HG02973 (cell line): ENCODE measurements at regions not wholly inside any gene's neighbourhood (a gene's known extent, or its start where the extent isn't known, plus 50 kb on each side); places are given as distances from the start of the nearest gene placed in this dataset.

Experiments used
- ATAC-seq: cut with Tn5 transposase; IDR thresholded peaks from one replicate; pipeline ENCODE4 v1.9.1; 2021; ENCODE audit warnings: moderate library complexity; ENCODE audit not compliant: unreplicated experiment

DNA sequence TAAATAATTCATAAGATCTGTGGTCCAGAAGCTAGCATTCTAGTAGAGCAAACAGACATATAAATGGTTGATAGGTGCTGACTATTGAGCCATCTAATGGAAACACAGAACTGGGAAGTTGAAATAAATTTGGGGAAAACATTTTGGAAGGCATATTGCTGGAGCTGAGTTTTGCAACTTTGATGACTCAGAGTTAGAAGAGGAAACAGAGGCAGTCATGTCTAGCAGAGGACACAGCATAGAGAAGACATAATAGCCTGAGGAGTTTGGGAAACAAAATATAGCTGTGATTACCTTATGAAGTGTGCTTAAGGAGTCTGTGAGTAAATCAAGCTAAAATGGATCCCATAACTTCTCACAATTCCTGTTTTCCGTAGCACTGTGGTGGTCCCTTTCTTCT is 86.9 kb upstream of the FLRT2 start:
- no peak for ATAC-seq

DNA sequence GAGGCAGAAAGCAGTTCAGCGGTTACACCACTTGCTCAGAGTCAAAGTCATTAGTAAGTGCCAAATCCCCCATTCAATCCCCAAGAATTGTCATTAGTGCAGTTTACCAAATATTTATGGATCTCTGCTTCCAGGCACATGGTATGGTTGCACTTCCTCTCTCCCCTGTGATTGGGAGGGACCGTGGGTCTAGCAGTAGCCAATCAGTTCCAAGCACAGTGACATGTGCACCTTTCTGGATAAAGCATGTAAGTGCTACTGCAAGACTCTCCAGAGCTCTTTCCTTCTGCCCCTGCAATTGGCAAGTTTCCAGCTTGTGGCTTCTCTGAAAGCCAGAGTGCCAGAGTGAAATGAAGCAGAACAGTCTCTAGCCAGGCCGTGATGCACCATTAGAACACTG is 85.3 kb upstream of the FLRT2 start:
- ATAC-seq, result no peak

DNA sequence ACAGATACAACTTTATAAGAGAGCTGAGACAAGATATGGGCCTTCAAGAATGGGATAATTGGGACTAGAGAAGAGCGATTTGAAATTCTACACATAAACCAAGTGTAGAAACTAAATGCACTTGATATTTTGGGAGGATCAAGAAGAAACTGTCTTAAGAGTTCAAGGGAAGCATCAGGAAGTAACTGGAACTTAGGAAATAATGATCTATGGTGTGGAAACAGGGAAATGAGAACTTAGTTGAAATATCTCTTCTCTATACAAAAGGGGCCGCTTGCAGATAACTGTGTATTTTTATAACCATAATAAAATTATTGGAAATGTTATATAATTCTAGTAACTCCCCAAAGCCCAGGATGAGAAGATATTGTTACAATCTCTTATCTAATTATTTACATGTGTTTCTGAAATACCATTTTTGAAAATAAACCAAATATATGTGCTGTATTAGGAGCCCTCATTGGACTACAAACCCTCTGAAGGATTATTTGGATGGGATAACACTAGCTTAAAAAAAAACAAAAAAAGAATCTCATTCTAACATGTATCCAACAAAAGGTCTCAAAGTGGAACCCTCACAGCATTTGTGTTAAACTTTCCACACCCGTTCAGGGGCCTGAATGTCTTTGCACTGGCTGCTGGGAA is 84.7 kb upstream of the FLRT2 start:
- ATAC-seq, result no peak

DNA sequence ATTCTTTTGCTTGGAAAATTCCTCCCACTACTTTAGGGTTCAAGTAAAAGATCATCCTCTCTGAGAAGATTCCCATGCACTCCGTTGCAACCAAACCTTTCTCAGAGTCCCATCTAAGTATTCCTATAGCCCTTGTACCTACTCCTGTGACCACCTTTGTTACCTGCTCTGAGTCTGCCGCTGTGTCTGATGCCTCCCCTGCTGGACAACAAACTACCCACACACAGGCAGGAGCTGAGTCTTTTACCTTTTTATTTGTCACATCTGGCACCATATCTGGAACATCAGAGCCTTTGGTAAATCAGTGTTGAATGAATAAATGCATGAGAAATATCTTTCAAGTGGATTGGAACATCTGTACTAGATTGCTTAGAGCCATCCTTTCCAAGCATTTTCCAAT is 82.1 kb upstream of the FLRT2 start:
- no peak for ATAC-seq

DNA sequence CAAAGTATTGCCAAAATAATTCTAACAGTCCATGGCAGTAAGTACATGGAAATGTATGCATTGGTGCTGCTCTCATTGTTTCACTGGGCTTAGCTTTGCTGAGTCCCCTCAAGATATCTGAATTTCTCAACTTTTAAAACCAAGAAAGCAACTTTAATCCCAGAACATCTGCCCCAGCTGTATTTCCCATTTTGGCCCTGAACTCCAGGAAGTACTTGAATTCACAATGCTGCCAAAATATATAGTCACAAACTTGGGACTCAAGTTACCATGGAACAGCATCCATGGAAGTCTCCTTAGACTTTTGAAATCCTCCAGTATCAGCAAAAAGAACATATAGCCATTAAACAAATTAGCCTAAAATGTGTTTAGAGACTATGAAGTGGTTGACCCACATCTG is 78.5 kb upstream of the FLRT2 start:
- ATAC-seq, result no peak

DNA sequence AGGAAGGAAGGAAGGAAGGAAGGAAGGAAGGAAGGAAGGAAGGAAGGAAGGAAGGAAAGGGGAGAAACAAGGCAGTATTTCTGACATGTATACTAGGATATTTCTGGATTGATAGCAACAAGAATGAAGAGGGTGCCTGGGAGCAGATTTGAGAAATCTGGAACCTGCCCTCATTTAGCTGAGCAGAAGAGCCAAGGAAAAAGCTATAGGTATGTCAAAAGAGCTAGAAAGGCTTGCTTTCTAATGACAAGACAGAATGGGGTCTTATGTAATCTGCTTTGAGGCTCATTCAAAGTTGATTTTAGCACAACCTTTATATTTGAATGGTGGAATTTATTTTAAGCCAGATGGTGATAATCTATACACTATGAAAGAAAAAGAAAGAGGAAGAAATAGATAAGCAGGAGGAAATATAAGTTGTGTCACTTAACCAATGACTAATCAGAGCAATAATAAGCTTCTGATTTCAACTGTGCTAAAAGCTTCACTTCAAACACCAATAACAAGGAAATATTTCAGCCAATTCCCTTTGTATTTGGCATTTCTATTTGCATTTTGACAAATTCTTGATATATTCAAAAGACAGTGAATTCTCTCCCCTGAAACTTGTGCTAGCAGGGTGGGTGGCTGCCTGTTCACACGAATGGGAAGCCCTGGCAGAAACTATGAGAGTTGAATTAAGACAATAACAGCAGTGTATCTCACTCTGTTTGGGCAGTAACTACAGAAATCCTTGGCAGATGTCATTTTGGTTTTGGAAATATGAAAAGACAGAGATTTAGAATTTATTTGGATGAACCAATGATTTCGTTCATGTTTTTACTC is 76.3 kb upstream of the FLRT2 start:
- ATAC-seq, result no peak

DNA sequence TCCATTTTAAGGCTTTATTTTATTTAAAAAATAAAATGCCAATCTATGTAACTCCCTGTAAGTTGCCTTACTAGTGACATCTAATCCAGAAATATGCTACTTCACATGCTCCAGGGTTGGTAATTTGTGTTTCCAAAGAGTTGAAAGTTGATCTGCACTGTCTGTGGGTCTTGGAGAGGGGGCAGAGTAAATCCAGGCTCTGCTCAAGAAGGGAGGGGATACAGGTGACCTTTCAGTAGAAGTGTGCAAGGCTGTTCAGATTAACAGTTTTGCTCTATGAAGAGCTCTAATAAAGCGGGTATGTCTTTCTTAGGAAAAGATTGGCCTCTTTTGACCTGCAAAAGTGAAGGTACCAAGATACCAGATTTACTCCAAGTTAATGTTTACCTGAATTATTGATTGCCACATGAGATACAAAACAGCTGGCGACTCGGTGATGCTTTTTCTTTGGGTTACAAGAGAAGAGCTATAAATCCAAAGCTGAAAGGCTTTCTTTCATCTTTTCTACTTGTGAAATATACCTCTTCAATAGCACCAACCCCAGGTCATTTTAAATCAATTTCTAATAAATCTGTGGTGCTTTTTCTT is 75.6 kb upstream of the FLRT2 start:
- ATAC-seq, result no peak

DNA sequence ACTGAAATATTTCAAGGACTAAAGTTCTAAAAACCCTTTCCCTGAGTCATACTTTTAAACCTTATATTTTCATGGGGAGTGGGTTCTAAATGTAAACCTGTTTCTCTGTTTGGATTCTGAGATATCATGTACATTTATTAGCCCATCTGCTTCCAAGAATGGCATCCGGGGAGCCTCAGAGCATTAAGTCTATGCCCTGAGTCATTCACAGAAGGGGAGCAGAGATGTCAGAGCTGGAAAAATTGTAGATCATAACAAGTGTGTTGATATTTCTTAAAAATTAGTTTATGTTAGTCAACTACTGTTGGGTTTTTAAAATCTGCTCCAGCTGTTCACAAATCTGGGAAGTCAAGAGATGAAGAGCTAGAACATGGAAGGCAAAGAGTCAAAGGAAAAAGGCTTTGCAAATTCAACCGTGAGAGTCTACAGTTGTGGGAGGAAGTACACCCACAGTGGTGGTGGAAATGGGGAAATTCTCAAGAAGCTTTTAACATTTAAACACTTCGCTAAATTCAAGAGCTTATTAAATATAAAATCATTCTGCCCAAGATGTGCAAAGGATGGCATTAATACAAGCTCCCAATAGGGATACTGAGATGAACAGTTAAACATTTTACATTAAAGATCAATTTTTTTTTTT is 70.5 kb upstream of the FLRT2 start:
- no peak for ATAC-seq

DNA sequence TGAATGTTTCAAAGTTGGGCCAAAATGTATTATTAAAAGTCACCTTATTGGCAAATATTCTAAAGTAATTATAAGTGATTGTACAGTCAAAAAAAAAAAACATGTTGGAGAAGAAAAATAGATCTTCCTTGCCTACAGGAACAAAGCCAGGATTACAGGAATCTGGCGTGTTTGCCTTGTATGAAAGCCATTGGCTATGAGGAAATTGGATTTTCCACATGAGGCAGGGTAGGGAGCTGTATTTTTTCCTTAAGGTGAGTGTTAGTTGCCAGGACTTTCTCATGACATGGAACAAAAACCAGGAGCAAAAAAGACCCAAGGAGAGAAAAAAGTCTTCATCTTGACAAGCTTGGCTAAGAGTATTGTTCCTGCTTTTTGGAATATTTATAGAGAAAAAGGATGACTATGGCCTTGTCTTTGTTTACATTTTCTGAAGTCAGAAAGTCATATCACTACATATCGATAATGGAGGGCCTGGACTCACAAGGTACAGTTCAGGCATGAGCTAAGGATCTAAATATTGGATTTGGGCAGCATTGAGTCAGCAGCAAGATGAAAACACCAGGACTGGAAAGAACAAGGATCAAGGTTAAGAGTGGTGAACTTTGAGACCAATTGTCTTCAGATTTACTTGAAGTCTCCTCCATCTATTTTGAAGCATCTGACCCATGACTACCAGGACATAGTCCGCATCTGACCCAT is 68.4 kb upstream of the FLRT2 start:
- ATAC-seq, result no peak

DNA sequence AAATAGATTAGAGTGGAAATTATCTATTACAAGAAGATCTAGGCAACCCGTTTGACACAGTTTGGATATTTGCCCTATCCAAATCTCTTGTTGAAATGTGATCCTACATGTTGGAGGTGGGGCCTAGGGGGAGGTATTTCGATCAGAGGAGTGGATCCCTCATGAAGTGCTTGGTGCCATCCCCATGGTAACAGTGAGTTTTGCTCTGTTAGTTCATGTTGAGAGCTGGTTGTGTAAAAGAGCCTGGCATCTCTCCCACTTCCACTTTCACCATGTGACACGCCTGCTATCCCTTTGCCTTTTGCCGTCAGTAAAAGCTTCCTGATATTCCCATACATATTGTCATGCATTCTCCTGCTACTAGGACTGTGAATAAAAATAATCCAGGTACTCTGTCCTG is 66.4 kb upstream of the FLRT2 start:
- ATAC-seq, result no peak

DNA sequence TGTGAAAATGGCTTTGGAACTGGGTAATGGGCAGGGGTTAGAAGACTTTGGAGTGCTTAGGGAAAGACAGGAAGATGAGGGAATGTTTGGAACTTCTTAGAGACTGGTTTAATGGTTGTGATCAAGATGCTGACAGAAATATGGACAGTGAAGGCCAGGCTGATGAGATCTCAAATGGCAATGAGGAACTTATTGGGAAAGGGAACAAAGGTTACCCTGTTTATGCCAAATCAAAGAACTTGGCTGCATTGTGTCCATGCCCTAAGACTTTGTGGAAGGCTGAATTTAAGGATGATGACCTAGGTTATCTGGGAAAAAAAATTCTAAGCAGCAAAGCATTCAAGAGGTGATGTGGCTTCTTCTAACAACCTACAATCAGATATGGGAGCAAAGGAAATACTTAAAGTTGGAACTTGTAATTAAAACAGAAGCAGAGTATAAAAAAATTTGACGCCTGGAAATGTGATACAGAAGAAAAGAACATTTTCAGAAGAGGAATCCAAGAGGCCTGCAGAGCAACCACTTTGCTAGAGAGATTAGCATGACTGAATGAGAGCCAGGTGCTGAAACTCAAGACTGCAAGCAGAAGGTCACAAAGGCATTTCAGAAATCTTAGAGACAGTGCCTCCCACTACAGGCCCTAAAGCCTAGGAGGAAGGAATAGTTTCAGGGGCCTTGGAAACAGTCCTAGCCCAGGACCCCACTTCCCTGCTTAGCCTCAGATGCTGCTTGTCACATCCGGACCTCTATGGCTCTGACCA is 65.6 kb upstream of the FLRT2 start:
- no peak for ATAC-seq

DNA sequence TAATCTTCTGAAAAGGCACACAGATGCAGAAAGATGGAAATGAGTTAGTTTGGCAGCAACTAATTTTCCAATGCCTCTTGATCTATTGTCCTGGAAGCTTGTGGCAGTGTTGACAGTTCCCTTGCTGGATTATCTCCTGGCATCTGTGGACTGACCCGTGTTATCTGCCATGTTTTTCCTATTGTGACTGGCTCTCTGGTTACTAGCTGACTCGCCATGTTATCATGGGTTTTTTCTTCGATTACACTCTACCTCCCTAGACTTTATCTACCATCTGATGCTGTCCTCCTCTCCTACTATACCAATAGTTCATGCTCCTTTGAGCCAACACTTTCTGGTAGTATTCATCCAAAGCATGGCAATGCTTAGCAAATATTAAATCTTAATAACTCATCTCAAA is 63.3 kb upstream of the FLRT2 start:
- ATAC-seq, result no peak

DNA sequence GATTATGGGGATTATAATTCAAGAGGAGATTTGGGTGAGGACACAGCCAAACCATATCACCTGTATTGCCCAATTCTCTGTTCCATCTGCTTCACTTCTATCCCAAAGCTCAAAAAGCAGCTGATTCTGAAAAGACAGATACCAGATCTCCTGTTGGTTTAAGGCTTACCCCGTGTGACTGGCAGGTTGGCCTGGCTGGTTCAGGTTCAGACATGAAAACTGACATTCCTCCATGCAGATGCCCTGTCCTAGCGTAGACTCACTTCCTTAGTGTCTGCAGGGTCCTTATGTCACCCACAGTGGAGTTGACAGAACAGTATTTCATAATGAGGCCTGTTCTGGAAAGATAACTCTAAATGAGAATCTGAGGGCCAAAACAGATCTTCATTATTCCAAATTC is 61.1 kb upstream of the FLRT2 start:
- no peak for ATAC-seq

DNA sequence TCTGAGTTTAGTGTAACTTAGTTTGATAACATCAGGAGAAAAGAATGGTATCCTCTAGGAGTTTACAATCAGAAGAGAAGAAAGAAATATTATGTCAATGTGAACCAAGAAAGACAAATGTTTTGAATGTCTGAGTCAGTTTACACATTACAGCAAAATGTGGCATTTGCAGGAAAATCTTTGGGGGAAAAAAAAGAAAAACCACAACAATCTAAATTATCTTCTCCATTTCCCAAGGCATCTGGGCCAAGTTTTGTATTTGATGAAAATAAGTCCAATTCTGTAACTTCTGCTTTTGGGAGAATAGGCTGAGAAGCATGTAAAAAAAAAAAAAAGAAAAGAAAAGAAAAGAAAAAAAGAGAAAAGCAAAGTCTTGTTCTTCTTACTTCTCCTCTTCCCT is 58.8 kb upstream of the FLRT2 start:
- no peak for ATAC-seq

DNA sequence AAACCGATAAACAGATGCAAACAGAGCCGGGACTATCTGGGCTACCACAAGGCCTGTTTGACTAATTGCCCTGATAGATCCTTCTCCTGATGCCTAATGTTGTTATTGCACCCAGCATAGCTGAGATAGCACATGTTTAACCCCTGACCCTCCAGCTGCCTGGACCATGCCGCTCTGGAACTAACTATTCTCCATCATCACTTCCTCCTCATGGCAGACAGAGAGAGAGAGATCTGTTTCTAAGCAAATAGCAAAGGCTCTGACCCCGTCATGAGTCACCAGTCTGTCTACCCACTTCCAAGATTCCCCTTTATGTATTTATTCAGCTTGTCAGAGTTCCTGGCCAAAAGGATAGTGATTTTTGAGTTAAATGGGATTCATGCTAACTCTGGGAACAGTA is 58.2 kb upstream of the FLRT2 start:
- ATAC-seq, result no peak

DNA sequence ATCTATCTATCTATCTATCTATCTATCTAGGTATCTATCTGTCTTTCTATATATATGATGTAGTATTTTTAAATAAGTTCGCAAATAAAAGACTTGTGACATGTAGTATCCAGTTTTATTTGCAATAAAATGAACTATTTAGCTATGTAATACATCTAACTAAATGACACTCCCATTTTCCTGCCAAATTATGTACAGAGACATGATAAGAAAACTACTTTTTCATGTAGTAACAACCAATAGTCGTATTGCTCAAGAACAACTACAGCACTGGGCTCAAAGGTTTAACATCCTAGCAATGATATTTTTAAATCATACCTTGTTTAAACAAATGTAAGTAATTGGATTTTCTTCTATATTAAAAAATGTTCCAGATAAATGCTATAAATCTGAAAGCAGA is 55.5 kb upstream of the FLRT2 start:
- ATAC-seq, result no peak

DNA sequence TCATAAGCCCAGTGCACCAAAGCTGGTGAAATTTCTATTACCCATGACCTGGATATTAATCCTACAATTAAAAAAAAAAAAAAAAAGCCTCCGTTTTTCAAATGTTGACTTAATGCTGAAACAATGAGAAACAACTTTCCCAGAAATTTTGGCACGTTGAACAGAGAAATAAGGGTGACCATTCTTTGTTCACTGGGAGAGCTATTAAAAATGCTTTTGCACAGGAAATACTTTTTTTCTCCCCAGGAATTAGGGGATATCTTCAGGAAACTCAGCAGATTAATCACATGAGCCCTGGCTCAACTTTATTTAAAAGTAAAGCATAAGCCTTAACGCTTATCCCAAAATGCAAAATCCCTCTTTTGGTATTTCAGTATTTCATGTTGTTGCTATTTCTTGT is 54.8 kb upstream of the FLRT2 start:
- no peak for ATAC-seq

DNA sequence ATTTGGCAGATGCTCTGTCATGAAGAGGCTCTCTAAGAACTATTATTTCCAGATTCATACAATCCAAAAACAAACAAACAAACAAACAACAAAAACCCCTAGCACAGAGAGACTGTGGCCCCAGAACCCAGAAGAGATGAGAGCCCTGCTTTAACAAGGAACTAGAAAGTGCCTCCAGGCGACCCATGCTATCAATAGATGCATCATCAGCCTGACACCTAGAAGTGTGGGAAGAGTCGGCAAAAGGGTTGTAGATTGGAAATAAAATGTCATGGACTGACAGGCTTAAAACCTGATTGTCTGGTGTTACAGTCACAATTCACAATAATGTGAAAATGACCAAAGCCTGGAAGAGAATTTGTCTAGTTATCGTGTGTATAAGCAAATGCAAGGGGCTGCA is 50.6 kb upstream of the FLRT2 start:
- ATAC-seq, result no peak

DNA sequence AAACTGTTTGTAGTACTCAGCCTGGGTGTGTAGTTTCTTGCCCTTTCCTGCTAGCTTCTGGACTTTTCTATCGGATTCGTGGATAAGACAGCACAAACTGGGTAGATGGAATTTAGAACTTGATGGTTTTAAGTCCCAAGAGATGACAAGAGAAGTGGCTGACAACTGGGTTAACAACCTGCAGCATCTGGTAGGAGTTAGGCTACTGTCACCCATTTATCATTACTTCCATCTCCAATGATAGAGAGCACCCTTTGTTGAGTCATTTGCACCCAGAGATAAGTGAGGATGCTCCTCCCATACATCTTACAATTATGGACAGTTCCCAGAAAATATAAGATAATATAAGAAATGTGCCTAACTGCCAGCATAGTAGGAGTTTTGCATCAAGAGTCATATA is 50.2 kb upstream of the FLRT2 start:
- ATAC-seq, result no peak
